Cardiac muscle cell (in vitro differentiated cells and primary cell): ENCODE measurements at regions not wholly inside any gene's neighbourhood (a gene's known extent, or its start where the extent isn't known, plus 50 kb on each side); places are given as distances from the start of the nearest gene placed in this dataset.

Experiments used
- DNase-seq, 2 donors: peaks; one replicate each; pipeline versions ENCODE4 v3.0.0 to v3.0.0-alpha.2; 2010 to 2017; ENCODE audit warnings: low read depth in 1 of 2, low spot score in 1 of 2
- H3K27ac ChIP-seq: fragments of 200-600 bp; sonication (generic); 2 replicates; pipeline ENCODE4 v1.5.1; 2016
- H3K27me3 ChIP-seq: fragments of 200-600 bp; sonication (generic); 2 replicates; pipeline ENCODE4 v1.6.0; 2016; ENCODE audit warnings: control low read depth
- H3K36me3 ChIP-seq: fragments of 200-600 bp; sonication (generic); 2 replicates; pipeline ENCODE4 v1.5.1; 2016; ENCODE audit warnings: control low read depth
- H3K4me1 ChIP-seq: fragments of 200-600 bp; sonication (generic); 2 replicates; pipeline ENCODE4 v1.8.1; 2017; ENCODE audit warnings: low read depth, mild to moderate bottlenecking, mixed run types
- H3K4me3 ChIP-seq: fragments of 200-600 bp; sonication (generic); 2 replicates; pipeline ENCODE4 v1.5.1; 2016; ENCODE audit warnings: mild to moderate bottlenecking
- H3K9me3 ChIP-seq: fragments of 200-600 bp; sonication (generic); 2 replicates; pipeline ENCODE4 v1.5.1; 2017; ENCODE audit warnings: low read depth, mild to moderate bottlenecking, control low read depth
- CTCF ChIP-seq: IDR thresholded peaks from 2 replicates; pipeline ENCODE4 v1.5.1; 2012; ENCODE audit warnings: low read depth, mild to moderate bottlenecking, low read length

- Histone ChIP-seq H3K27ac (no peak overlapping the region), H3K27me3 (no peaks in the 10 kb centered on the region), H3K36me3 (no peaks in the 10 kb centered on the region), H3K4me1 (no peaks in the 10 kb centered on the region), H3K9me3 (no peaks in the 10 kb centered on the region), H3K4me3 (no peak overlapping the region)
- TF ChIP-seq CTCF, result no peak
- DNase-seq, result no peak
Measured at GRCh38 chr19:28319227-28319626, 893.7 kb downstream of the UQCRFS1 start.

GRCh38 chr19:28318469-28319179, 894.3 kb downstream of the UQCRFS1 start:
- TF ChIP-seq CTCF, result no peak
- no peak overlapping the region for H3K4me3 ChIP-seq
- no peaks in the 10 kb centered on the region for H3K27me3 ChIP-seq
- no peaks in the 10 kb centered on the region for H3K4me1 ChIP-seq
- DNase-seq, result no peak
- H3K27ac ChIP-seq, result no peak overlapping the region
- H3K36me3 ChIP-seq, result no peaks in the 10 kb centered on the region
- no peaks in the 10 kb centered on the region for H3K9me3 ChIP-seq

GRCh38 chr19:28316464-28316863, 896.5 kb downstream of the UQCRFS1 start:
- no peak for TF ChIP-seq CTCF
- Histone ChIP-seq H3K36me3 (no peaks in the 10 kb centered on the region), H3K27ac (no peak overlapping the region), H3K4me3 (no peak overlapping the region), H3K27me3 (no peaks in the 10 kb centered on the region), H3K4me1 (no peaks in the 10 kb centered on the region), H3K9me3 (no peaks in the 10 kb centered on the region)
- no peak for DNase-seq

GRCh38 chr19:28314756-28315155, 898.2 kb downstream of the UQCRFS1 start:
- no peaks in the 10 kb centered on the region for H3K9me3 ChIP-seq
- no peaks in the 10 kb centered on the region for H3K27me3 ChIP-seq
- no peak overlapping the region for H3K4me3 ChIP-seq
- no peaks in the 10 kb centered on the region for H3K36me3 ChIP-seq
- TF ChIP-seq CTCF, result no peak
- H3K4me1 ChIP-seq, result no peaks in the 10 kb centered on the region
- DNase-seq, result no peak
- no peak overlapping the region for H3K27ac ChIP-seq

GRCh38 chr19:28314287-28314686, 898.7 kb downstream of the UQCRFS1 start:
- Histone ChIP-seq H3K4me3 (no peak overlapping the region), H3K27ac (no peak overlapping the region), H3K4me1 (no peaks in the 10 kb centered on the region), H3K27me3 (no peaks in the 10 kb centered on the region), H3K9me3 (no peaks in the 10 kb centered on the region), H3K36me3 (no peaks in the 10 kb centered on the region)
- DNase-seq, result no peak
- TF ChIP-seq CTCF, result no peak
